Natural killer cell (primary cell): ENCODE measurements at regions not wholly inside any gene's neighbourhood (a gene's known extent, or its start where the extent isn't known, plus 50 kb on each side); places are given as distances from the start of the nearest gene placed in this dataset.

Experiments
- ATAC-seq, 3 donors: fragments of 150-1000 bp in 2 of 3; fragments of 200-7000 bp in 1 of 3; cut with Tn5 transposase; 1 replicate in 1 of 3; 2 replicates in 2 of 3; pipeline ENCODE4 v1.10.0; 2021; ENCODE audit warnings: mild to moderate bottlenecking in 2 of 3, moderate library complexity in 2 of 3
- DNase-seq, 2 donors: peaks; one replicate each; pipeline versions ENCODE4 v3.0.0 to v3.0.0-alpha.2; 2013 to 2021; ENCODE audit warnings: mixed read lengths in 1 of 2
- H3K27ac ChIP-seq: one replicate; pipeline ENCODE4 v1.5.1; 2013; ENCODE audit warnings: mild to moderate bottlenecking, low read length
- H3K27me3 ChIP-seq: one replicate; pipeline ENCODE4 v1.6.1; 2013; ENCODE audit warnings: low read length; ENCODE audit not compliant: control insufficient read depth, insufficient read depth
- H3K36me3 ChIP-seq: one replicate; pipeline ENCODE4 v1.6.1; 2013; ENCODE audit warnings: low read length; ENCODE audit not compliant: control insufficient read depth, insufficient read depth
- H3K4me1 ChIP-seq: one replicate; pipeline ENCODE4 v1.6.1; 2013; ENCODE audit warnings: low read length; ENCODE audit not compliant: control insufficient read depth, insufficient read depth
- H3K4me3 ChIP-seq: one replicate; pipeline ENCODE4 v1.5.1; 2013; ENCODE audit warnings: low read length
- H3K9me3 ChIP-seq: one replicate; pipeline ENCODE4 v1.6.1; 2013; ENCODE audit warnings: low read length; ENCODE audit not compliant: control insufficient read depth, insufficient read depth
- H3K27ac Mint-ChIP-seq, 2 donors: one replicate each; pipeline ENCODE4 v1.8.0; 2022; ENCODE audit warnings: mild to moderate bottlenecking in 2 of 2, mixed read lengths in 2 of 2, moderate library complexity in 1 of 2
- H3K27me3 Mint-ChIP-seq, 2 donors: one replicate each; pipeline ENCODE4 v1.8.0; 2022; ENCODE audit warnings: low read depth in 2 of 2, mixed read lengths in 2 of 2
- H3K36me3 Mint-ChIP-seq: one replicate; pipeline ENCODE4 v1.8.0; 2022; ENCODE audit warnings: mixed read lengths
- H3K4me1 Mint-ChIP-seq, 2 donors: one replicate each; pipeline ENCODE4 v1.8.0; 2022; ENCODE audit warnings: mixed read lengths in 2 of 2
- H3K4me3 Mint-ChIP-seq: one replicate; pipeline ENCODE4 v1.8.0; 2022; ENCODE audit warnings: mild to moderate bottlenecking, moderate library complexity, mixed read lengths
- H3K9me3 Mint-ChIP-seq, 2 donors: one replicate each; pipeline ENCODE4 v1.8.0; 2022; ENCODE audit warnings: mixed read lengths in 2 of 2
- WGBS: methylation state at CpG from one replicate; pipeline ENCODE4 v1.1.7; 2013; ENCODE audit warnings: missing lambda C conversion rate; ENCODE audit not compliant: insufficient coverage; 5-methylcytosine and 5-hydroxymethylcytosine counted together
- intact Hi-C: fragments of 100-400 bp; cut with micrococcal nuclease; formaldehyde crosslinking; loops from one replicate; pipeline ENCODE4 v1.14.2; 2022
- TF ChIP-seq, protein P1 (sequence below): fragments of 200-600 bp; IDR thresholded peaks from one replicate; pipeline ENCODE4 v1.8.0; 2022; ENCODE audit warnings: antibody characterized with exemption

- peaks cover 9% of the 10 kb centered on the region for H3K27me3 ChIP-seq
- intact Hi-C loops = no loop called here
- peaks cover 4% of the 10 kb centered on the region for H3K4me1 ChIP-seq
- H3K9me3 ChIP-seq = no peaks in the 10 kb centered on the region
- H3K36me3 ChIP-seq = no peaks in the 10 kb centered on the region
- WGBS = 39% methylated on average over 2 of the region's 3 CpGs
- no peak for DNase-seq
- no peak overlapping the region for H3K4me3 ChIP-seq
- Mint-ChIP-seq H3K36me3 (no peaks in the 10 kb centered on the region), H3K27ac (no peak overlapping the region), H3K9me3 (no peaks in the 10 kb centered on the region), H3K27me3 (peaks cover 19 to 71% of the 10 kb centered on the region in 2 donors), H3K4me3 (no peak overlapping the region), H3K4me1 (no peaks in the 10 kb centered on the region)
- TF ChIP-seq, protein P1, sequence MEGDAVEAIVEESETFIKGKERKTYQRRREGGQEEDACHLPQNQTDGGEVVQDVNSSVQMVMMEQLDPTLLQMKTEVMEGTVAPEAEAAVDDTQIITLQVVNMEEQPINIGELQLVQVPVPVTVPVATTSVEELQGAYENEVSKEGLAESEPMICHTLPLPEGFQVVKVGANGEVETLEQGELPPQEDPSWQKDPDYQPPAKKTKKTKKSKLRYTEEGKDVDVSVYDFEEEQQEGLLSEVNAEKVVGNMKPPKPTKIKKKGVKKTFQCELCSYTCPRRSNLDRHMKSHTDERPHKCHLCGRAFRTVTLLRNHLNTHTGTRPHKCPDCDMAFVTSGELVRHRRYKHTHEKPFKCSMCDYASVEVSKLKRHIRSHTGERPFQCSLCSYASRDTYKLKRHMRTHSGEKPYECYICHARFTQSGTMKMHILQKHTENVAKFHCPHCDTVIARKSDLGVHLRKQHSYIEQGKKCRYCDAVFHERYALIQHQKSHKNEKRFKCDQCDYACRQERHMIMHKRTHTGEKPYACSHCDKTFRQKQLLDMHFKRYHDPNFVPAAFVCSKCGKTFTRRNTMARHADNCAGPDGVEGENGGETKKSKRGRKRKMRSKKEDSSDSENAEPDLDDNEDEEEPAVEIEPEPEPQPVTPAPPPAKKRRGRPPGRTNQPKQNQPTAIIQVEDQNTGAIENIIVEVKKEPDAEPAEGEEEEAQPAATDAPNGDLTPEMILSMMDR = no peak
- H3K27ac ChIP-seq = no peak overlapping the region
- ATAC-seq = no peak
Observed at GRCh38 chr6:163942790-163943189, 528.3 kb downstream of the QKI start.

GRCh38 chr6:163941624-163941976 lies 527.1 kb downstream of the QKI start:
- no peaks in the 10 kb centered on the region for H3K36me3 Mint-ChIP-seq
- no peak overlapping the region for H3K27ac Mint-ChIP-seq
- H3K27ac ChIP-seq = no peak overlapping the region
- intact Hi-C loops = no loop called here
- H3K4me1 Mint-ChIP-seq = no peaks in the 10 kb centered on the region
- no peak for DNase-seq
- 69% methylated on average over 7 of the region's 7 CpGs for WGBS
- TF ChIP-seq, protein P1 = no peak
- H3K9me3 ChIP-seq = no peaks in the 10 kb centered on the region
- H3K4me3 ChIP-seq = no peak overlapping the region
- H3K4me1 ChIP-seq = peaks cover 4% of the 10 kb centered on the region
- no peak overlapping the region for H3K4me3 Mint-ChIP-seq
- peaks cover 20 to 66% of the 10 kb centered on the region in 2 donors for H3K27me3 Mint-ChIP-seq
- H3K9me3 Mint-ChIP-seq = no peaks in the 10 kb centered on the region
- ATAC-seq = no peak
- no peaks in the 10 kb centered on the region for H3K36me3 ChIP-seq
- peaks cover 9% of the 10 kb centered on the region for H3K27me3 ChIP-seq

- peaks cover 20 to 61% of the 10 kb centered on the region in 2 donors for H3K27me3 Mint-ChIP-seq
- intact Hi-C loops = no loop called here
- H3K27ac Mint-ChIP-seq = no peak overlapping the region
- H3K27ac ChIP-seq = no peak overlapping the region
- no peak overlapping the region for H3K4me3 ChIP-seq
- DNase-seq (no peak), ATAC-seq (no peak)
- H3K9me3 ChIP-seq = no peaks in the 10 kb centered on the region
- H3K4me3 Mint-ChIP-seq = no peak overlapping the region
- TF ChIP-seq, protein P1 = no peak
- no peaks in the 10 kb centered on the region for H3K4me1 Mint-ChIP-seq
- H3K27me3 ChIP-seq = peaks cover 9% of the 10 kb centered on the region
- no peaks in the 10 kb centered on the region for H3K36me3 ChIP-seq
- H3K9me3 Mint-ChIP-seq = no peaks in the 10 kb centered on the region
- H3K4me1 ChIP-seq = peaks cover 4% of the 10 kb centered on the region
- WGBS = 79% methylated on average over 9 of the region's 10 CpGs
- H3K36me3 Mint-ChIP-seq = no peaks in the 10 kb centered on the region
Observed at GRCh38 chr6:163940705-163941623, 526.4 kb downstream of the QKI start.
